ENCODE measurements at regions not wholly inside any gene's neighbourhood (a gene's known extent, or its start where the extent isn't known, plus 50 kb on each side); places are given as distances from the start of the nearest gene placed in this dataset.

DNA sequence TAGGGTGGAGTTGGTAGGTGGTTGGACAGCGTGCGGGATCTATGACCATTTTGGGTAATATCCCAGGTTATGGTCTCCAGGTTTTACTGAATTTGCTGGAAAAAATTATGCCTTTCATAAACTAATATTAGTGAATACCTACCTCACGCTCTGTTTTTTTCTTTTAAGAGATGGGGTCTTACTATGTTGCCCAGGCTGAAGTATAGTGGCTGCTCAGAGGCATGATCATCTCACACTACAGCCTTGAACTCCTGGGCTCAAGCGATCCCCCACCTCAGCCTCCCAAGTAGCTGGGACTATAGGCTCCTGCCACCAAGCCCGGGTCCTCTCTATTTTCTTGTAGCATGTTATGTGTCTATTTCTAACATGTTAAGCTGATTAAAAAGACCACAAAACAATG, 100.2 kb downstream of the RHOU start:
- TF ChIP-seq, protein P1, sequence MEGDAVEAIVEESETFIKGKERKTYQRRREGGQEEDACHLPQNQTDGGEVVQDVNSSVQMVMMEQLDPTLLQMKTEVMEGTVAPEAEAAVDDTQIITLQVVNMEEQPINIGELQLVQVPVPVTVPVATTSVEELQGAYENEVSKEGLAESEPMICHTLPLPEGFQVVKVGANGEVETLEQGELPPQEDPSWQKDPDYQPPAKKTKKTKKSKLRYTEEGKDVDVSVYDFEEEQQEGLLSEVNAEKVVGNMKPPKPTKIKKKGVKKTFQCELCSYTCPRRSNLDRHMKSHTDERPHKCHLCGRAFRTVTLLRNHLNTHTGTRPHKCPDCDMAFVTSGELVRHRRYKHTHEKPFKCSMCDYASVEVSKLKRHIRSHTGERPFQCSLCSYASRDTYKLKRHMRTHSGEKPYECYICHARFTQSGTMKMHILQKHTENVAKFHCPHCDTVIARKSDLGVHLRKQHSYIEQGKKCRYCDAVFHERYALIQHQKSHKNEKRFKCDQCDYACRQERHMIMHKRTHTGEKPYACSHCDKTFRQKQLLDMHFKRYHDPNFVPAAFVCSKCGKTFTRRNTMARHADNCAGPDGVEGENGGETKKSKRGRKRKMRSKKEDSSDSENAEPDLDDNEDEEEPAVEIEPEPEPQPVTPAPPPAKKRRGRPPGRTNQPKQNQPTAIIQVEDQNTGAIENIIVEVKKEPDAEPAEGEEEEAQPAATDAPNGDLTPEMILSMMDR (IDR thresholded peaks at IDR 0.05) = no peak
- no peak for TF ChIP-seq POLR2A (IDR thresholded peaks at IDR 0.05)
